ENCODE measurements at regions not wholly inside any gene's neighbourhood (a gene's known extent, or its start where the extent isn't known, plus 50 kb on each side); places are given as distances from the start of the nearest gene placed in this dataset.

GRCh38 chr13:79671420-79671819 lies 190.5 kb downstream of the NDFIP2 start:
- ChIA-PET CTCF (interaction anchor here (2.1 kb wide), 1 partner anchor 9 kb away, joined by 7 read pairs; no protein-coding TSS in a partner anchor), POLR2A (no interaction called here)
- Mint-ChIP-seq H3K4me1 (no peaks in the 10 kb centered on the region), H3K36me3 (ENCODE audit: low read depth) (no peaks in the 10 kb centered on the region), H3K4me3 (no peak overlapping the region), H3K27me3 (no peaks in the 10 kb centered on the region), H3K27ac (no peak overlapping the region), H3K9me3 (no peaks in the 10 kb centered on the region)
- DNase-seq = no peak

GRCh38 chr13:79668201-79668752 lies 187.3 kb downstream of the NDFIP2 start:
- H3K4me1 Mint-ChIP-seq = no peaks in the 10 kb centered on the region
- no peak overlapping the region for H3K27ac Mint-ChIP-seq
- no peak for DNase-seq
- H3K36me3 Mint-ChIP-seq (ENCODE audit: low read depth) = no peaks in the 10 kb centered on the region
- H3K27me3 Mint-ChIP-seq = peaks cover 2% of the 10 kb centered on the region
- no peaks in the 10 kb centered on the region for H3K9me3 Mint-ChIP-seq
- no peak overlapping the region for H3K4me3 Mint-ChIP-seq
- ChIA-PET CTCF (interaction anchor here (0.7 kb wide), 1 partner anchor 10 kb away, joined by 3 read pairs; no protein-coding TSS in a partner anchor), POLR2A (no interaction called here)

- peaks cover 2% of the 10 kb centered on the region for H3K27me3 Mint-ChIP-seq
- no peaks in the 10 kb centered on the region for H3K4me1 Mint-ChIP-seq
- H3K4me3 Mint-ChIP-seq = no peak overlapping the region
- H3K27ac Mint-ChIP-seq = no peak overlapping the region
- no peaks in the 10 kb centered on the region for H3K9me3 Mint-ChIP-seq
- ChIA-PET CTCF (no interaction called here), POLR2A (no interaction called here)
- no peak for DNase-seq
- H3K36me3 Mint-ChIP-seq (ENCODE audit: low read depth) = no peaks in the 10 kb centered on the region
Observed at GRCh38 chr13:79667771-79668170, 186.8 kb downstream of the NDFIP2 start.

GRCh38 chr13:79663977-79664636 lies 183.2 kb downstream of the NDFIP2 start:
- Mint-ChIP-seq H3K36me3 (ENCODE audit: low read depth) (no peaks in the 10 kb centered on the region), H3K4me3 (no peak overlapping the region), H3K4me1 (no peaks in the 10 kb centered on the region), H3K27ac (no peak overlapping the region), H3K9me3 (no peaks in the 10 kb centered on the region), H3K27me3 (peaks cover 2% of the 10 kb centered on the region)
- POLR2A ChIA-PET = no interaction called here
- CTCF ChIA-PET = no interaction called here
- no peak for DNase-seq

- Mint-ChIP-seq H3K27me3 (peaks cover 3% of the 10 kb centered on the region), H3K4me3 (no peak overlapping the region), H3K36me3 (ENCODE audit: low read depth) (no peaks in the 10 kb centered on the region), H3K27ac (no peak overlapping the region), H3K9me3 (no peaks in the 10 kb centered on the region), H3K4me1 (no peaks in the 10 kb centered on the region)
- POLR2A ChIA-PET = no interaction called here
- DNase-seq = no peak
- CTCF ChIA-PET = interaction anchor here (0.6 to 1.4 kb wide), 2 partner anchors 12 to 15 kb away, joined by 3 read pairs; no protein-coding TSS in a partner anchor
Observed at GRCh38 chr13:79663435-79663834, 182.5 kb downstream of the NDFIP2 start.

- ChIA-PET POLR2A (no interaction called here), CTCF (interaction anchor here (0.6 to 1.4 kb wide), 2 partner anchors 13 to 16 kb away, joined by 3 read pairs; no protein-coding TSS in a partner anchor)
- Mint-ChIP-seq H3K9me3 (no peaks in the 10 kb centered on the region), H3K4me1 (no peaks in the 10 kb centered on the region), H3K36me3 (ENCODE audit: low read depth) (no peaks in the 10 kb centered on the region), H3K27me3 (peaks cover 5% of the 10 kb centered on the region), H3K27ac (no peak overlapping the region), H3K4me3 (no peak overlapping the region)
- no peak for DNase-seq
Observed at GRCh38 chr13:79662882-79663281, 181.9 kb downstream of the NDFIP2 start.

GRCh38 chr13:79660361-79660760 lies 179.4 kb downstream of the NDFIP2 start:
- Mint-ChIP-seq H3K27ac (no peak overlapping the region), H3K4me1 (no peaks in the 10 kb centered on the region), H3K36me3 (ENCODE audit: low read depth) (no peaks in the 10 kb centered on the region), H3K9me3 (no peaks in the 10 kb centered on the region), H3K4me3 (no peak overlapping the region), H3K27me3 (peaks cover 8% of the 10 kb centered on the region)
- POLR2A ChIA-PET = no interaction called here
- CTCF ChIA-PET = no interaction called here
- no peak for DNase-seq

- Mint-ChIP-seq H3K36me3 (ENCODE audit: low read depth) (no peaks in the 10 kb centered on the region), H3K4me1 (no peaks in the 10 kb centered on the region), H3K4me3 (no peak overlapping the region), H3K27ac (no peak overlapping the region), H3K27me3 (peaks cover 8% of the 10 kb centered on the region), H3K9me3 (no peaks in the 10 kb centered on the region)
- ChIA-PET CTCF (no interaction called here), POLR2A (no interaction called here)
- no peak for DNase-seq
Observed at GRCh38 chr13:79659121-79659521, 178.2 kb downstream of the NDFIP2 start.

- POLR2A ChIA-PET = no interaction called here
Observed at GRCh38 chr13:79658333-79658975, 177.5 kb downstream of the NDFIP2 start.

GRCh38 chr13:79655509-79655908 lies 174.6 kb downstream of the NDFIP2 start:
- Mint-ChIP-seq H3K36me3 (ENCODE audit: low read depth) (no peaks in the 10 kb centered on the region), H3K27ac (no peak overlapping the region), H3K4me3 (no peak overlapping the region), H3K4me1 (no peaks in the 10 kb centered on the region), H3K9me3 (no peaks in the 10 kb centered on the region), H3K27me3 (peaks cover 8% of the 10 kb centered on the region)
- DNase-seq = no peak
- CTCF ChIA-PET = no interaction called here
- POLR2A ChIA-PET = no interaction called here

More at GRCh38 chr13:79658333-79658975, 177.5 kb downstream of the NDFIP2 start:
- Mint-ChIP-seq H3K4me3 (no peak overlapping the region), H3K27ac (no peak overlapping the region), H3K4me1 (no peaks in the 10 kb centered on the region), H3K27me3 (peaks cover 7% of the 10 kb centered on the region), H3K9me3 (no peaks in the 10 kb centered on the region), H3K36me3 (ENCODE audit: low read depth) (no peaks in the 10 kb centered on the region)
- CTCF ChIA-PET = no interaction called here
- DNase-seq = no peak

GRCh38 chr13:79654520-79654919 lies 173.6 kb downstream of the NDFIP2 start:
- DNase-seq = no peak
- no peak overlapping the region for H3K27ac Mint-ChIP-seq
- H3K4me1 Mint-ChIP-seq = no peaks in the 10 kb centered on the region
- POLR2A ChIA-PET = no interaction called here
- H3K36me3 Mint-ChIP-seq (ENCODE audit: low read depth) = no peaks in the 10 kb centered on the region
- CTCF ChIA-PET = no interaction called here
- H3K4me3 Mint-ChIP-seq = no peak overlapping the region
- no peaks in the 10 kb centered on the region for H3K9me3 Mint-ChIP-seq
- peaks cover 8% of the 10 kb centered on the region for H3K27me3 Mint-ChIP-seq

- H3K4me3 Mint-ChIP-seq = no peak overlapping the region
- no peak overlapping the region for H3K27ac Mint-ChIP-seq
Observed at GRCh38 chr13:79650688-79651087, 169.7 kb downstream of the NDFIP2 start.

GRCh38 chr13:79648191-79648590 lies 167.2 kb downstream of the NDFIP2 start:
- no peaks in the 10 kb centered on the region for H3K9me3 Mint-ChIP-seq
- no peak for DNase-seq
- no peak overlapping the region for H3K4me3 Mint-ChIP-seq
- ChIA-PET POLR2A (no interaction called here), CTCF (no interaction called here)
- H3K36me3 Mint-ChIP-seq (ENCODE audit: low read depth) = no peaks in the 10 kb centered on the region
- no peaks in the 10 kb centered on the region for H3K4me1 Mint-ChIP-seq
- no peak overlapping the region for H3K27ac Mint-ChIP-seq
- no peaks in the 10 kb centered on the region for H3K27me3 Mint-ChIP-seq

More at GRCh38 chr13:79650688-79651087, 169.7 kb downstream of the NDFIP2 start:
- POLR2A ChIA-PET = no interaction called here
- Mint-ChIP-seq H3K36me3 (ENCODE audit: low read depth) (no peaks in the 10 kb centered on the region), H3K9me3 (no peaks in the 10 kb centered on the region), H3K27me3 (peaks cover 2% of the 10 kb centered on the region), H3K4me1 (no peaks in the 10 kb centered on the region)
- CTCF ChIA-PET = no interaction called here
- no peak for DNase-seq

GRCh38 chr13:79647533-79647932 lies 166.6 kb downstream of the NDFIP2 start:
- ChIA-PET CTCF (no interaction called here), POLR2A (no interaction called here)
- no peak overlapping the region for H3K27ac Mint-ChIP-seq
- no peaks in the 10 kb centered on the region for H3K36me3 Mint-ChIP-seq (ENCODE audit: low read depth)
- DNase-seq = no peak
- H3K4me1 Mint-ChIP-seq = no peaks in the 10 kb centered on the region
- H3K9me3 Mint-ChIP-seq = no peaks in the 10 kb centered on the region
- H3K27me3 Mint-ChIP-seq = no peaks in the 10 kb centered on the region
- H3K4me3 Mint-ChIP-seq = no peak overlapping the region
